Cardiac fibroblast (primary cell): ENCODE measurements at regions not wholly inside any gene's neighbourhood (a gene's known extent, or its start where the extent isn't known, plus 50 kb on each side); places are given as distances from the start of the nearest gene placed in this dataset.
"Not testable (repeated sequence)": the region's sequence is repeated elsewhere in the genome, so short reads cannot be mapped to it uniquely, and the experiment has no call there.

Experiments used
- DNase-seq, 2 donors: peaks; one replicate each; pipeline versions ENCODE4 v3.0.0 to v3.0.0-alpha.2; 2010; ENCODE audit warnings: low read depth in 2 of 2
- H3K4me3 ChIP-seq, 2 donors: replicated peaks in 1 of 2; 1 replicate in 1 of 2; 2 replicates in 1 of 2; pipeline ENCODE4 v1.5.1; 2011; ENCODE audit warnings: low read depth in 2 of 2, low read length in 2 of 2, mild to moderate bottlenecking in 2 of 2, moderate library complexity in 1 of 2
- TF ChIP-seq, protein P1 (sequence below): IDR thresholded peaks from one replicate; pipeline ENCODE4 v1.5.1; 2011; ENCODE audit warnings: low read depth, mild to moderate bottlenecking, low read length, inconsistent platforms

- TF ChIP-seq, protein P1, sequence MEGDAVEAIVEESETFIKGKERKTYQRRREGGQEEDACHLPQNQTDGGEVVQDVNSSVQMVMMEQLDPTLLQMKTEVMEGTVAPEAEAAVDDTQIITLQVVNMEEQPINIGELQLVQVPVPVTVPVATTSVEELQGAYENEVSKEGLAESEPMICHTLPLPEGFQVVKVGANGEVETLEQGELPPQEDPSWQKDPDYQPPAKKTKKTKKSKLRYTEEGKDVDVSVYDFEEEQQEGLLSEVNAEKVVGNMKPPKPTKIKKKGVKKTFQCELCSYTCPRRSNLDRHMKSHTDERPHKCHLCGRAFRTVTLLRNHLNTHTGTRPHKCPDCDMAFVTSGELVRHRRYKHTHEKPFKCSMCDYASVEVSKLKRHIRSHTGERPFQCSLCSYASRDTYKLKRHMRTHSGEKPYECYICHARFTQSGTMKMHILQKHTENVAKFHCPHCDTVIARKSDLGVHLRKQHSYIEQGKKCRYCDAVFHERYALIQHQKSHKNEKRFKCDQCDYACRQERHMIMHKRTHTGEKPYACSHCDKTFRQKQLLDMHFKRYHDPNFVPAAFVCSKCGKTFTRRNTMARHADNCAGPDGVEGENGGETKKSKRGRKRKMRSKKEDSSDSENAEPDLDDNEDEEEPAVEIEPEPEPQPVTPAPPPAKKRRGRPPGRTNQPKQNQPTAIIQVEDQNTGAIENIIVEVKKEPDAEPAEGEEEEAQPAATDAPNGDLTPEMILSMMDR = no peak
- no peak overlapping the region for H3K4me3 ChIP-seq
- peak; percentile 25 to 41 for DNase-seq
These were observed 91.3 kb downstream of the PLXNA1 start for GRCh38 chr3:127073941-127074820.

DNA sequence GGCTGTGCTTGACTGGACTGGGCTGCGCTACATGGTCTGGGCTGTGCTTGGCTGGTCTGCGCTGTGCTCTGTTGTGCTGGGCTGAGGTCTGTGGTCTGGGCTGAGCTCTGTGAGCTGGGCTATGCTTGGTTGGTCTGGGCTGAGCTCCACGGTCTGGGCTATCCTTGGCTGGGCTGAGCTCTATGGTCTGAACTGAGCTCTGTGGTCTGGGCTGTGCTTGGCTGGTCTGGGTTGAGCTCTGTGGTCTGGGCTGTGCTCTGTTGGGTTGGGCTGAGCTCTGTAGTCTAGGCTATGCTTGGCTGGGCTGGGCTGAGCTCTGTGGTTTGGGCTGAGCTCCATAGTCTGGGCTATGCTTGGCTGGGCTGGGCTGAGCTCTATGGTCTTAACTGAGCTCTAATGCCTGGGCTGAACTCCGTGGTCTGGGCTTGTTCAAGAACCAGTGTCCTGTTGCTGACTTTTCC lies 92.0 kb downstream of the PLXNA1 start:
- H3K4me3 ChIP-seq = no peak overlapping the region
- TF ChIP-seq, protein P1 = no peak
- peak; percentile 49 to 76 for DNase-seq

- not testable (repeated sequence) for H3K4me3 ChIP-seq, DNase-seq
These were observed 93.5 kb downstream of the PLXNA1 start for GRCh38 chr3:127076166-127076992.

DNA sequence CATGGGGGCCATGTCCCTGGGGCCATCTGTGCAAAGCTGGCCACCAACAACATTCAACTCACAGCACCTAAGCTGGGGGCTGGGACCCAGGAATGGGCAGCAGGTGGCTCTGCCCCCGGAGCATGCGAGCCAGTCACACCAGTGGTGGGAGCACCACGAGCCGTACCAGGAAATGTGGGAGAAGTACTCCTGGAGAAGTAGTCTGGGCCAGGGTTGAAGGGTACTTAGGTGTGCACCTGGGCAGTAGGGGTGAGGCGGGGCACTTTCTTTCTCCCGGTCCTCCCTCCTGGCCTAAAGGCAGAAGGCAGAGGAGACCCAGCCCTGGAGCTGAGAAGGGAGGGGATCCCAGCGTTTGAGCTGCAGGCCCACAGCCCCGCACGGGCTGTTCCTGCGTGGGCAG lies 94.2 kb downstream of the PLXNA1 start:
- H3K4me3 ChIP-seq = no peak overlapping the region
- DNase-seq = no peak
- TF ChIP-seq, protein P1 = no peak

- no peak overlapping the region for H3K4me3 ChIP-seq
- no peak for DNase-seq
- TF ChIP-seq, protein P1 = no peak
These were observed 94.7 kb downstream of the PLXNA1 start for GRCh38 chr3:127077505-127078064.

GRCh38 chr3:127078626-127079025 lies 95.7 kb downstream of the PLXNA1 start:
- TF ChIP-seq, protein P1 = no peak

DNA sequence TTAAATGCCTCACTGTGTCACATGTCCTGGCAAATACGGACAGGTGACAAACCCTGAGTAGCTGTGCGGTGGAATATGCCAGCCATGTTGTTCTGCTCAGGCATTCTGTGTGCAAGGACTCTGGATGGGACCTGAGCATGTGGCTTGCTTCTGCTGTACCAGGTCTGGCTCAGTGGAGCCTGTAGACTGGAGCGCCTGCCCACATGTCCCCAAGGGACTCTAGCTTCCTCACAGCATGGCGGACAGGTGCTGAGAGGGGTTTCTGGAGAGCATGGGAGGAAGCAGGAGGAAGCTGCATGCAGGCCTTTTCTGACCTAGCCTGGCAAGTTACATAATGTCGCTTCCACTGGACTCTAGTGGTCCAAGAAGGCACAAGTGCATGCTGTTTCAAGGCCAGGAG lies 96.3 kb downstream of the PLXNA1 start:
- H3K4me3 ChIP-seq = no peak overlapping the region
- TF ChIP-seq, protein P1 = no peak
- DNase-seq = no peak

More at GRCh38 chr3:127078626-127079025, 95.7 kb downstream of the PLXNA1 start:
- no peak for DNase-seq
- no peak overlapping the region for H3K4me3 ChIP-seq
